Transverse colon (tissue), 4 donors: ENCODE measurements at regions not wholly inside any gene's neighbourhood (a gene's known extent, or its start where the extent isn't known, plus 50 kb on each side); places are given as distances from the start of the nearest gene placed in this dataset.

Experiments
- DNase-seq: peaks from one replicate; pipeline ENCODE4 v3.0.0-alpha.2; 2019
- H3K27ac ChIP-seq, 4 donors: fragments of 200-600 bp; sonication (generic); 2 replicates each; pipeline ENCODE4 v1.5.1; 2016 to 2018; ENCODE audit warnings: inconsistent platforms in 4 of 4
- H3K27me3 ChIP-seq: fragments of 200-600 bp; sonication (generic); 2 replicates; pipeline ENCODE4 v1.5.1; 2017; ENCODE audit warnings: inconsistent platforms
- H3K36me3 ChIP-seq, 4 donors: fragments of 200-600 bp; sonication (generic); 2 replicates each; pipeline ENCODE4 v1.5.1; 2017 to 2019; ENCODE audit warnings: inconsistent platforms in 4 of 4
- H3K4me1 ChIP-seq, 4 donors: fragments of 200-600 bp; sonication (generic); 2 replicates each; pipeline ENCODE4 v1.5.1; 2017 to 2020; ENCODE audit warnings: inconsistent platforms in 4 of 4
- H3K4me3 ChIP-seq, 4 donors: fragments of 200-600 bp; sonication (generic); 1 replicate in 1 of 4; 2 replicates in 3 of 4; pipeline versions ENCODE4 v1.5.1 to v1.6.1; 2017 to 2019; ENCODE audit warnings: inconsistent platforms in 4 of 4
- H3K9me3 ChIP-seq, 2 donors: fragments of 200-600 bp; sonication (generic); 2 replicates each; pipeline ENCODE4 v1.5.1; 2017 to 2019; ENCODE audit warnings: inconsistent platforms in 2 of 2
- EP300 ChIP-seq: sonication (generic); formaldehyde crosslinking; IDR thresholded peaks from one replicate; pipeline ENCODE4 v1.6.1; 2017; ENCODE audit warnings: antibody characterized with exemption, low read depth
- POLR2A ChIP-seq: fragments of 450-650 bp; IDR thresholded peaks from one replicate; pipeline ENCODE4 v1.6.1; 2016; ENCODE audit warnings: antibody characterized with exemption, mild to moderate bottlenecking, moderate library complexity
- POLR2AphosphoS5 ChIP-seq, 3 donors: sonication (generic); formaldehyde crosslinking; IDR thresholded peaks; one replicate each; pipeline ENCODE4 v1.6.1; 2016; ENCODE audit warnings: antibody characterized with exemption in 3 of 3
- WGBS, 2 donors: methylation state at CpG; one replicate each; pipeline ENCODE4 v1.1.5; 2018; ENCODE audit warnings: low coverage in 1 of 2; 5-methylcytosine and 5-hydroxymethylcytosine counted together
- in situ Hi-C, 4 donors: fragments of 200-750 bp; cut with MboI; loops; one replicate each; pipeline versions ENCODE4 v1.15.0 to v1.15.1; 2017; ENCODE audit warnings: low sequenced_read_pairs in 3 of 4, low pct_ligation_motif_present in 1 of 4, low pct_unique_long_range_greater_than_20kb in 1 of 4
- intact Hi-C: fragments of 100-400 bp; cut with DNase I; formaldehyde crosslinking; loops from one replicate; pipeline ENCODE4 v1.15.1; 2023; ENCODE audit warnings: low total_unique reads
- TF ChIP-seq, protein P1 (sequence below), 5 experiments: fragments of 200-600 bp in 3 of 5; fragments of 450-650 bp in 2 of 5; sonication (generic) in 3 of 5; IDR thresholded peaks; 1 replicate in 2 of 5; 2 replicates in 3 of 5; pipeline ENCODE4 v1.5.1; 2016 to 2017; ENCODE audit warnings: antibody characterized with exemption in 5 of 5, inconsistent platforms in 3 of 5, mild to moderate bottlenecking in 2 of 5, moderate library complexity in 1 of 5

DNA sequence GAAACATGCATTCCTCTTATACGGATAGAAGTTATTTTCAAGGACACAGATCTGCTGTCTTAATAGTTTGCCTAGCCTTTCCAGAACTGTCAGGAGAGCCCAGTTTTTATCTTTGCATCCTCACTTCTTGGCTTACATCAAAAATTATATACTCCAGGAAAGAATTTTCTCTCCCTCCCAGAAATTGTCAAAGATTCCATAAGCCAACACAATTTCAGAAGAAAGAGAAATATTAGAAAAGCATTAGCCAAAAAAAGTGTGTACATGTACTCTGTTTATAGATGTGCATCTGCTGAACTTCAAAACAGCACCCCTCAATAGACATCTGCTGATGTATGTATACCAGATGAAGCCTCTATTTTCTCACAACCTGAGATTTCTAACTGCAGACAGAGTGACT is 210.4 kb downstream of the METTL4 start:
- Histone ChIP-seq H3K9me3 (no peaks in the 10 kb centered on the region), H3K4me3 (no peak overlapping the region), H3K27me3 (no peaks in the 10 kb centered on the region), H3K27ac (no peak overlapping the region), H3K4me1 (no peaks in the 10 kb centered on the region), H3K36me3 (no peaks in the 10 kb centered on the region)
- WGBS, 2 donors: 56 to 60% methylated on average over 1 of the region's 1 CpG
- DNase-seq: no peak
- TF ChIP-seq, protein P1, sequence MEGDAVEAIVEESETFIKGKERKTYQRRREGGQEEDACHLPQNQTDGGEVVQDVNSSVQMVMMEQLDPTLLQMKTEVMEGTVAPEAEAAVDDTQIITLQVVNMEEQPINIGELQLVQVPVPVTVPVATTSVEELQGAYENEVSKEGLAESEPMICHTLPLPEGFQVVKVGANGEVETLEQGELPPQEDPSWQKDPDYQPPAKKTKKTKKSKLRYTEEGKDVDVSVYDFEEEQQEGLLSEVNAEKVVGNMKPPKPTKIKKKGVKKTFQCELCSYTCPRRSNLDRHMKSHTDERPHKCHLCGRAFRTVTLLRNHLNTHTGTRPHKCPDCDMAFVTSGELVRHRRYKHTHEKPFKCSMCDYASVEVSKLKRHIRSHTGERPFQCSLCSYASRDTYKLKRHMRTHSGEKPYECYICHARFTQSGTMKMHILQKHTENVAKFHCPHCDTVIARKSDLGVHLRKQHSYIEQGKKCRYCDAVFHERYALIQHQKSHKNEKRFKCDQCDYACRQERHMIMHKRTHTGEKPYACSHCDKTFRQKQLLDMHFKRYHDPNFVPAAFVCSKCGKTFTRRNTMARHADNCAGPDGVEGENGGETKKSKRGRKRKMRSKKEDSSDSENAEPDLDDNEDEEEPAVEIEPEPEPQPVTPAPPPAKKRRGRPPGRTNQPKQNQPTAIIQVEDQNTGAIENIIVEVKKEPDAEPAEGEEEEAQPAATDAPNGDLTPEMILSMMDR (IDR thresholded peaks at IDR 0.05): no peak
- TF ChIP-seq POLR2A (no peak), POLR2AphosphoS5 (IDR thresholded peaks at IDR 0.05) (no peak), EP300 (no peak)
- in situ Hi-C loops: no loop called here
- intact Hi-C loops: no loop called here

DNA sequence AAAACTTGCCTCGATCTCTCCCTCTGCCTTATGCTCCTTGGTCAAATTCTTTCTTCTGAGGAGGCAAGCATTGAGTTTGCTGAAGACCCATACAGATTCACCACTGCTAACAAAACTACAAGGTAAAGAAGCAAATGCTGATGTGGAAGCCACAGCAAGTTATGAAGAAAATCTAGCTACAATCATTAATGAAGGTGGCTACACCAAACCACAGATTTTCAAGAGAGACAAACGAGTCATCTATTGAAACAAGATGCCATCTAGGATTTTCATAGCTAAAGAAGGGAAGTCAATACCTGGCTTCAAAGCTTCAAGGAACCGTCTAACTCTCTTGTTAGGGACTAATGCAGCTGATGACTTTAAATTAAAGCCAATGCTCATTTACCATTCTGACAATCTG is 203.2 kb downstream of the METTL4 start:
- DNase-seq: no peak
- no peak overlapping the region for H3K4me3 ChIP-seq
- intact Hi-C loops: no loop called here
- no peaks in the 10 kb centered on the region for H3K27me3 ChIP-seq
- no peaks in the 10 kb centered on the region for H3K4me1 ChIP-seq
- no peaks in the 10 kb centered on the region for H3K36me3 ChIP-seq
- no peaks in the 10 kb centered on the region for H3K9me3 ChIP-seq
- in situ Hi-C loops: no loop called here
- no peak for TF ChIP-seq EP300
- no peak for TF ChIP-seq POLR2AphosphoS5 (IDR thresholded peaks at IDR 0.05)
- WGBS, 2 donors: 65 to 71% methylated on average over 3 of the region's 3 CpGs
- H3K27ac ChIP-seq: no peak overlapping the region

DNA sequence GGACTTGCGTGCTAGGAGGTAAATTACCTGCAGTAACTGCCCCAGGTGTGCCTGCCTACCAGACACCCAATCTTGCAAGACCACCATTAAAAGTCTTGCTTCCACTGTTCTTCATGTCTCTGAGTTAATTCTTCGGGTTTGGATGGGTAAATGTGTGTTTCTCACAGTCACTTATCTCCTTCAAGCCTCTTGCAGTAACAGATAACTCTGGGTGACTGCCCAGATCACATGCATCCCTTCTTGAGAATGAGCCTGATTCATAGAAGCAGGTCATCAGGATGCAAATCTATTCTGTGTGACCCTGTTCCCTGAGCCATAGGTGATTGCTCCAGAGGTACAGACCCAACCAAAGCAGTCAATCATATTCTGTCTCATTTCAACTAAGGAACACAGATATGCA is 194.6 kb downstream of the METTL4 start:
- H3K4me3 ChIP-seq: no peak overlapping the region
- WGBS, 2 donors: 68 to 100% methylated on average over 1 to 2 of the region's 2 CpGs
- no peaks in the 10 kb centered on the region for H3K27me3 ChIP-seq
- no peak overlapping the region for H3K27ac ChIP-seq
- TF ChIP-seq EP300 (no peak), POLR2AphosphoS5 (IDR thresholded peaks at IDR 0.05) (no peak), POLR2A (no peak)
- TF ChIP-seq, protein P1 (IDR thresholded peaks at IDR 0.05): no peak
- no peaks in the 10 kb centered on the region for H3K4me1 ChIP-seq
- H3K36me3 ChIP-seq: no peaks in the 10 kb centered on the region
- no peaks in the 10 kb centered on the region for H3K9me3 ChIP-seq
- DNase-seq: no peak
- in situ Hi-C loops: no loop called here
- intact Hi-C loops: no loop called here

DNA sequence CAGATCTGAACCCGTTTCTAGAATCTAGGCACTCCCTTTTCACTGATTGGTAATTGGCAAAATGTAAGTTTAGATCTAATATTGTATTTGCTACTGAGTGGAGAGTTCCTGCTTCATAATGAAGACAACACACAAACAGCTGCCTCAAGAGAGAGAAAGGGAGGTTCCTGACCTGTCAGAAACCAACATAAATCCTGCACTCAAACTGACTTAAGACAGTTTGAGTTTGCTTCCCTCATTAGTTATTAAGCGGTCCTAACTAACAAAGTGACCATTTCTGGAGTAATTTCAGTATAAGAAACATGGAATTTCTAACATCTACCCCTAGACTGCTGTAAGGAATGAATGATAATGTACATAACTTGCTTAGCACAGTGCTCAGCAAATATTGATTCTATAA is 191.2 kb downstream of the METTL4 start:
- intact Hi-C loops: no loop called here
- in situ Hi-C loops: no loop called here
- no peak for DNase-seq
- TF ChIP-seq POLR2A: no peak
- TF ChIP-seq POLR2AphosphoS5 (IDR thresholded peaks at IDR 0.05): no peak
- no peak for TF ChIP-seq EP300
- Histone ChIP-seq H3K9me3 (no peaks in the 10 kb centered on the region), H3K27ac (no peak overlapping the region), H3K4me1 (no peaks in the 10 kb centered on the region), H3K36me3 (no peaks in the 10 kb centered on the region), H3K4me3 (no peak overlapping the region), H3K27me3 (no peaks in the 10 kb centered on the region)
- 48 to 52% methylated on average over 2 of the region's 2 CpGs for WGBS, 2 donors

DNA sequence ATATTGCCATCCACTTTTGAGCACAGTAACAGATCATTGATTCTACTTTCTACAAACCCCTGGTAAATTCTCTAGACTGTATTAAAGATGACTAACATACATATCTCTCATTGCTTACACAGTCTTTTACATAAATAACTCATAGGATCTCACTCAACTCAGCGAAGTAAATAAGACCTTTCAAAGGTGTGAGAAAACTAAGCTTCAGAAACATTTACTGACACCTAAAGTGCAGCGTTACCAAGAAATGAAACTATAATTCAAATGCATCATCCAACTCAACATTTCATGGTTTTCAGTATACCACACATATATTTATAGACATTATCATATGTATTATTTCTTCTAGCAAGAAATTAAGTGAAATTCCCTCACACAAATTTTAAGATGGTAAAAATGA is 189.8 kb downstream of the METTL4 start:
- 83 to 85% methylated on average over 2 of the region's 2 CpGs for WGBS, 2 donors
- no peaks in the 10 kb centered on the region for H3K9me3 ChIP-seq
- in situ Hi-C loops (no loop called here), intact Hi-C loops (no loop called here)
- DNase-seq: no peak
- H3K27ac ChIP-seq: no peak overlapping the region
- H3K4me3 ChIP-seq: no peak overlapping the region
- no peaks in the 10 kb centered on the region for H3K27me3 ChIP-seq
- no peaks in the 10 kb centered on the region for H3K4me1 ChIP-seq
- H3K36me3 ChIP-seq: no peaks in the 10 kb centered on the region
- TF ChIP-seq POLR2AphosphoS5 (IDR thresholded peaks at IDR 0.05): no peak
- TF ChIP-seq EP300: no peak
- TF ChIP-seq POLR2A: no peak
- TF ChIP-seq, protein P1 (IDR thresholded peaks at IDR 0.05): no peak
